Urothelium cell line (cell line): ENCODE measurements at regions not wholly inside any gene's neighbourhood (a gene's known extent, or its start where the extent isn't known, plus 50 kb on each side); places are given as distances from the start of the nearest gene placed in this dataset.
A peak's percentile ranks its signal among the peaks of the same experiment; 100 is the strongest.
"Not testable (repeated sequence)": the region's sequence is repeated elsewhere in the genome, so short reads cannot be mapped to it uniquely, and the experiment has no call there.

Experiments used
- DNase-seq: peaks from one replicate; pipeline ENCODE4 v3.0.0; 2011; ENCODE audit warnings: low spot score, mixed read lengths
- FAIRE-seq: peaks from 2 replicates; lab custom pipeline; 2011; peaks lifted over from hg19 to GRCh38; lab: Jason Lieb, UNC

DNA sequence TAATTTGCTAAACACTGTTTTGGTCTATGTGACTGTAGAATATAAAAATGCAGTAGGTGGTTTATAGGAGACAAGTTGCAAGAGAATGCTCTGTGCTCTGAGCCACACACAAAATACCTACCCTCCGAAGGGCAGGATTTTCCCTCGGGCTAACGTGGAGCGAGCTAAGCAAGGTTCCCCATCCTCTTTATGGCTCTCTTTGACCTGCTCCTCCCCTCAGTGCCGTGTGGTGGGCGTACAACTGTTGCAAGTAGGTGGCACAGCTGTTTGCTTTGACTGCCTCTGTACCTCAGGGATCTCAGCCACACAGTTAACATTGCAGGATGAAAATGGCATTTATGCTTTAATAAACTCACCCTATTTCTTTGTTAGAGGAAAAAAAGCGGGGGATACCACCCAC is 339.1 kb downstream of the SATB1 start:
- DNase-seq (no peak), FAIRE-seq (no peak)

DNA sequence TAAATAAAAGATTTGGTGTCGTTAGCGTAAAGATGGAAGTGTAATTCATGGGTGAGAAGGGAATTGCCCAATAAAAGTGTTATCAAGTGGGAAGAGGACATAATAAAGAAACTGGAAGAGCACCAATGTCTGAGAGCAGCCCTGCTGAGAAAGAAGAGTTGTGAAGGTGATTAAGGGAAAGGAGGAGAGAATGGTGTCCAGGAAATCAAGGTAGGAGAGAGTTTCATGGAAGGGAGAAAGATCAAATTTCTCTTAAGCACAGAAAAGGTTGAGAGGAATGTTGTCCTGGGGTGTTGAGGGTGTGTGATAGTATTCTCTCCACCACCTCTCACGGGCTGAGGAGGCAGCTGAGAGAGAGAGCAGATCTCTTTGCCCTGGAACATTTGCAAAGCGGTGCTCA is 339.7 kb downstream of the SATB1 start:
- DNase-seq (no peak), FAIRE-seq (no peak)

DNA sequence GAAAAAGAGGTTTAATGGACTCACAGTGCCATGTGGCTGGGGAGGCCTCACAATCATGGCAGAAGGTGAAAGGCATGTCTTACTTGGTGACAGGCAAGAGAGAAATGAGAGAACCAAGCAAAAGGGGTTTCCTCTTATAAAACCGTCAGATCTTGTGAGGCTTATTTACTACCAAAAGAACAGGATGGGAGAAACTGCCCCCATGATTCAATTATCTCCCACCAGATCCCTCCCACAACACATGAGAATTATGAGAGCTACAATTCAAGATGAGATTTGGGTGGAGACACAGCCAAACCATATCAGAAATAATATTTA is 340.8 kb upstream of the TBC1D5 start:
- FAIRE-seq, DNase-seq: not testable (repeated sequence)

DNA sequence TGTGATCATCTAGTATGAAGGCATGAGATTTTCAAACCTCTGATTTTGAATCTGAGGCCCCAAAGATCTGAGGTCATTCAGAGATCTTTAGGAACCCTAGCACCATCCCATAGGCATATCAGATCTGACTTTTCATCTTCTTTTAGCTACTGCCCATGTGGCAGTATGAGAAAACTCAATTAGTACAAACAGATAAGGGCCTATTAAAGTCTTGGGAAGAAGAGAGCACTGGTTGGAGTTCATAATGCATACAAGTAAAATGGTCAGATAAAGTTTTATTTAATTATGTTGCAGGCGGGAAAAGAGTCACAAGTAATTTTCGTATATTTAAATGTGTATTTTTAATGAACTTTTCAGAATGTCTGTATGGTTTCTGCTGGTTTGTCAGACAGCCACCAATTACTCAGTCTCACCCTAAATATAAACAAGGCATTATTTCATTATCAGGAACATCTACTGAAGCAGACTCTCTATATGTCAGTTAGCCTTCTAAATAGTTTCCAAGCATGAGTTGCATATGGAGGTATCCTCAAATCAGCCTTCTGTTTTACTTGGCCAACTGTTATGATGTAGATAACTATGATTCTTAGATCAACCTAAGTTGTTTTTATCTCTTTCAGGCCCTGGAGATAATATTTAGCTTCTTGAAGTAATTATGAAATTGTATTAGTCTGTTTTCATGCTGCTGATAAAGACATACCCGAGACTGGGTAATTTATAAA is 340.3 kb upstream of the TBC1D5 start:
- no peak for DNase-seq
- FAIRE-seq, result no peak

DNA sequence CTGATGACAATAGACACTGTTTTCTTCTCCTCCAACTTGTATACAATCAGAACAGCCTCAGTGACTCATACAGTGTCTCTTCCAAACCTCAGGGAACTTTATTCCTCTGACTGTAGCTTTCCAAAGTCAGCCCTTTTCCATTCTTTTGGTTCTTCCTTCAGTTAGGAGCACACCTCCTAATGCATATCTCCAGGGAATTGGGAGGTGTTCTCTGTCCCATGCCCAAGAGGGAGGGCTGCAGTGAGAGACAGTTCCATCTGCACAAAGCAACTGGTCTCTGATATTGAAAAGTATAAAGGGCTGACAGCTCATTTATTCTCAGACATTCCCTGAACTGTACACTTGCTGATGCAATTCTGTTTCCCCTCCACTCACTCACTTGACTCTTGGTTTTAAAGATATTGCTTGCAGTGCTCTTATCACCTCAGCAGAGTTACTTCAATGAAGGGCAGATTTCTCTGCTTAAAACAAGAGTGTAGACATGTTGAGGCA is 337.8 kb upstream of the TBC1D5 start:
- DNase-seq, result peak; percentile 24
- no peak for FAIRE-seq

DNA sequence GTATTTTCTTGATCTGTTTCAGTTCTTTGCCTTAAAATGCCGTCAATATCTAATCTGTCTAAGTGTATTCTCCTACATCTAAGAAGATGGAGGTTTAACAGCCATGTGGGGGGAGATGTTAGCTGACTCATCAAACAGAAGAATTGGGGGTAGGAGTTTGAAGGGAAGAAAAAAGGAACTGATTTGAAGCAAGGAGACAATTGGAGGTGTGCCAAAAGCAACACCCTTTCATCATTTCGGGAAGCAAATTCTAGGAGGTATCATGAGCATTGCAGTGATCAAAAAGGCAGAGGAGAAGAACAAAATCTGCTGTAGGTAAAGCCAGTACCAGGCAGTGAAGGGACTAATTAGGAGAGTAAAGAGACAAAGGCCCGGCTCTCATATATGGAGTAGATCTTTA is 337.3 kb upstream of the TBC1D5 start:
- DNase-seq, result peak; percentile 14

DNA sequence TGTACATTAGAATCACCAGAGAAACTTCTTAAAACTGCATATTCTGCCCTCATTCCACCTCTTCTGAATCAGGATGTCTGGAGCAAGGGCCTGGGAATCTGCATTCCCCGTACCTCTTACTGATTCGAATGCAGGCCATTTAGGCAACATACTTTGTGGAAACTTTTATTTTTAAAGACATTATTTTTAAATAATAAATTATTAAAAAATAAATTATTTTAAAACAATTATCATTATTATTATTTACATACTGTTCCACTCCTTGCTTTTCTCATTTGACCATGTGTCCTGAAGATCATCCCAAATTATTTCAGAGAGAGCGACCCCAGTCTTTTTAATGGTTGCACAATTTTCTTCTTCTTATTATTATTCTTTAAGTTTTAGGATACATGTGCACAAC is 336.6 kb upstream of the TBC1D5 start:
- FAIRE-seq (no peak), DNase-seq (no peak)

More for the DNA sequence above, 337.3 kb upstream of the TBC1D5 start:
- FAIRE-seq, result no peak

DNA sequence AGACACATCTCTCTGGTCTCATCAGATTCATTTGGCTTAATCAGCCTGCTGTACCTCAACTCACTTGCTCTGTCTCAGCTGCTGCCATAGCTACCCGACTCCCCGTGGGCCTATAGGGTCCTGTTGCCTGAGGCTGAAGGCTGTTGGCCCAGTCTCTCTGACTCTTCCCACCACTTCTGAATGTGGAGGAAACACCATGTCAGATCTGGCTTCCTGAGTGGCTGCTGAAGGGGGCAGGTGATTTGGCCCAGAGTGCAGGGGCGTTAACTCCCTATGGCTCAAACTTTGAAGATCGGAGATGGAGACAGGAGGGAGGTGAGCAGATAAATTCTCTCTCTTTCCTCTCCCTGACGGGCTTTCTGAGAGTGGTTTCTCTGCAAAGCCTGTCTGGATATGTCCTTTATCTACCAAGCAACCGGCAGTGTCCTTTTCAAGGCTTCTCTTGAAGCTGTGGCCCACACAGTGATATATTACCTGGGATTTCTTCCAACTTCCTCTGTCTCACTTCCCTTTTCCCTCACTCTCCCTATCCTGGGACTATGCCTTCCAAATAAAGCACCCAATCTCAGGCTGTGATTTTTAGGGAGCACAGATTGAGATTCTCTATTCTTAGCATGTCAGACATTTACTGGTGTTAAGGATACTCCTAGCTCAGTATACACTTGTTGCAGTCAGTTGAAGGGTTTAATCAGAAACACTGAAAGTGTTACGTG is 334.9 kb upstream of the TBC1D5 start:
- FAIRE-seq (no peak), DNase-seq (no peak)

DNA sequence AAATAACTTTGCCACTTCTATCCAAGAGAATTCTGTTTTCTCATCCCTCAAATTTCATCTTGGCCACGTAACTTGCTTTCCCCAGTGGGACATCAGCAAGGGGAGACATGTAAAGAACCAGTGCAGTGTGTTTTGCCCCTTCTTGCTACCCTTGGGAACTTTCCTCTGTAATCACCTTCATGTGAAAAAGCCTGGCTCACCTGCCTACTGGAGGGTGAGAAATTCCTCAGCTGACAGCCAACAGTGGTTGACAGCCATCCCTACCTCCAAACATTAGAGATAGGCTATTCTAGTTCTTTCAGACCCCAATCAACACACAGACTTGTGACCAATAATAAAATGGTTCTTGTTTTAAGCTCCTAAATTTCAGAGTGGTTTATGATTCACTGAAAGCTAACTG is 333.9 kb upstream of the TBC1D5 start:
- DNase-seq (no peak), FAIRE-seq (no peak)

DNA sequence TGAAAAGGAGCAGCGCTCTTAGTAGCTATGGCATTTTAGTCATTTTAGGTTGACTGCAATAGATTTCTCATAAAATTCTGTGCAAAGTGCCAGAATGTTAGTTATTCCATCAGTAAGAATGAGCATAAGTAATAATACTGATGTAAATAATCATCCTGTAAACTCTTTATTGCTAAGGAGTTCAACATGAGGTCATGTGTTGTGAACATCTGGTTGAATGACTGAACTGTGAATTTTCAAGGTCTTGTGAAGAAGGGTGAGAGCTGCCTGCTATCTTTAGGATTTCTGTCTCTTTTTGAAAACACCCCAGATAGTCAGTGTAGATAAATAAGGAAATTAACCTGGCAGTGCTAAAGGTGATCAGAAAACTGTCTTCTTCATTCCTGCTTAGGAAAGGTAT is 333.4 kb upstream of the TBC1D5 start:
- no peak for DNase-seq
- no peak for FAIRE-seq

DNA sequence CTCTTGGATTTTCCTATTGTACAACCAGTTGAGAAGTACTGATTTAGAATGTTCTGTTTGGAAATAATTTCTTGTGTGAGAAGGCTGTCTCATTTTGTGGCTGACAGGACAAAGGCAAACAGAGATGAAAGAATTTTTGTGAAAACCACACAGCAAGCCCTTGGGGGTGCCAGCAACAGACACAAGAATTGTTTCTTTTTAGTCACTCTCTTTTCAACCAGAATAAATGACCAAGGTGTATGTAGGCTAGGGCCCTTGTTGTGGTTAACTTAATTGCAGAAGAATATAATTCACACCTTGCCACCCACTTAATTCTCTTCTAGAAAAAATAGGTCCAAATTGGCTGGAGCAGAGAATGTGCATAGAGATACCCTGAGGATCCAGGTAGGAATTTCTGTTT is 329.4 kb upstream of the TBC1D5 start:
- DNase-seq, result no peak
- FAIRE-seq, result no peak

DNA sequence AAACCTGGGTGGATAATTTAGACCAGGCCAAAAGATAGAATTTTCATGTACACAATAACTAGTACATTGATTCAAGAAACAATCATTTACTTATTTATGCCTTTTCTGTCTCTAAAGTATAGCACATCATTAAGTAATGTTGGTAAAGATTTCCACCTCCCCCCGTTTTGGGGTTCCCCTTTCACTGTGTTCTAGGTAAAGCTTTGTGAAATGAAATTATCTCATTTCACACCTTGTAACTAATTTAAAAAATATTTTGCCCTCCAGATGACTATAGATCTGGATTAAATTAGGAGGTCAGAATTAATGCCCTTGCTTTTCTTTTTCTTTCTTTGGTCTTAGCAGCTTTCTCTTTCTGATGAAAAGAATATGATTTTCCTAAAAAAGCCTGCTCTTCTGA is 328.5 kb upstream of the TBC1D5 start:
- FAIRE-seq (no peak), DNase-seq (no peak)

DNA sequence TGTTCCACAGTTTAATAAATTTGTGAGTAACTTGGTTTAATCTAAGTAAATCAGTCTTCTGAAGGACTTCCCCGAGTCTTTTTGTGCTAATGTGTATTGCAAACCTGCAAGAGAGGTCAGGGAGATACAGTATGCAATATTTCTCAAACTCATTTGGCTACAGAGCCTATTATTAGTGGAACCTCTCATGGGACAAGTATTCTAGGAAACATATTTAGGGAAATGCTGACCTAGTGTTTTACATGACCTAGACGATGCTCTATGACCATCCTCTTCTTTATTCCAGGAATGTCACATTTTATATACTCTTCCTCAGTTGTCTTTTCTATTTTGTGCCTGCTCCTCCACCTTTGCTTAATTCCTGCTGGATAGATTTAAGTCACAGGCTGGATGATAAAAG is 327.8 kb upstream of the TBC1D5 start:
- FAIRE-seq, result no peak
- no peak for DNase-seq

DNA sequence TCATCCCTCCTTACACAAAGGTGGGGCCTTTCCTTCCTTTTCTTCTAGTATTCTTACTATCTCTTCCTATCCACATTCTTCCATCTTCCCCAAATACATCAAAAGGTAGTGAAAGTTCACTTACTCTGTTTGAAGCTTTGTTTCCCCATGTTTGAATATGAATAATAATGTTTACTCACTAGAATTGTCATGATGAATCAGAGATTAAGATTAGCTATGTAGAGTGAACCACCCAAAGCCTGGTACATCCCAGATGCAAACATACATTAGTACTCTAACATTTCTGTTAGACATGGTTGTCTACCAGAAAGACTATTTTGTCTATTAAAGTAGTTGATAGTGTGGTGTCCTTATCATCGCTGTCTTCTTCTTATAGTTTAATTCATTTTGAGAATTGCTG is 327.1 kb upstream of the TBC1D5 start:
- DNase-seq (no peak), FAIRE-seq (no peak)

DNA sequence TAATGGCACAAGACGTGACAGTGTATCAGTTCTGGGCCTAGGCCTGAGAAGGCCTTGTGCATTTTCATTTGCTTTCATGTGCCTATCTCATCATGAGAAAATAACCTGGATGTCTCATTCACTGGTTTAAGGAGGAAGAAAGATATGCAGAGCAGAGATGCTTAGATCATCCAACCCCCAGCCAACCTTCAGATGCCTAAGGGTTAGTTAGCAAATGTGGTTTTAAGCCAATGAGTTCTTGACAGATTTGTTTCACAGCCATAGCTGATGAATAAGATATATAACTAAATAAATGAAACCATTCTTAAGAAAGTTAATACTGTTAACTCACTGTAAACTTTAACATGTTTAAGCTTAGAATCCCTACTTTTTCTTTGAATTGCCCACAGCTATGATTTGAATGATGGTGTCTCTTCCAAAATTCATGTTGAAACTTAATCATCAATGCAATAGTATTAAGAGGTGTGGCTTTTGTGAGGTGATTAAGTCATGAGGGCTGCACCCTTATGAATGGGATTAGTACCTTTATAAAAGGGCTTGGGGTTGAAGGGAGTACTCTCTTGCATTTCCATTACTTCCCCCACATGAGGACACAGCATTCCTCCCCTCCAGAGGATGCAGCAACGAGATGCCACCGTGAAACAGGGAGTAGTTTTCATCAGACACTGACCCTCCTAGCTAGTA is 324.6 kb upstream of the TBC1D5 start:
- FAIRE-seq (no peak), DNase-seq (no peak)

DNA sequence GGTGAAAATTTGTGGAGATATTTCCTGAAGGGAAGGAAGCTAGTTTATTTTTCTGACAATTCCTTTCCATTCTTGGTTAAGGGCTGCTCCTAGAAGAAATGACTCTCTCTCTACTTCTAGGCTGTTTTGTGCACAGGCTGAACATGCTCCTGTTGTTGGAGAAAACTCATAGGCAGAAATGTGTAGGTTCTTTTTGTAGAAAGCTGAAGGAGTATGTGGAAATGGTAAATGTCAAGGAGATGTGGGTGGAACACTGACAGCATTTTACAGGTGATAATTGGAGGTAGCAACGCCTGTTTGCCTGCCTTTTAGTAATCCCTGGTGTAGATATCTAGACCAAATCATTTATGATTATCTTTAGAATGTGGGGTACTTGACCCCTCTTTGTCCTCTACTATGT is 322.2 kb upstream of the TBC1D5 start:
- no peak for DNase-seq

DNA sequence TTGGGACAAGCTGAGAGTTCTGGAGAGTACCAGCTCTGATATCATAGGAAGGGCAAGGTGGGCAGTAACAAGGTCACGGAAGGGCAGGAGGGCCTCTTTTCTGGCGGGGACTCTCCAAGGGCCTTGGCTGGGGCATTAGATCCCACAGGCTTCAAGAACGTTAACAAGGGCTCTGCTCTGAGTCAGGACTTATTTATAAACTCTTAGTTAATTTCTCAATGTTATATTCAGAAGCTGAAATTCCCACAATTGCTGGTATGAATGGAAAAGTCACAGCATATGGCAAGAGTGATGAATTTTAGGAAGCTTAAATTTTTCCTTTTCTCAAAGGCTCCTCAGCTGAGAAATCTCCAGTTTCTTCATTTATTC is 320.2 kb upstream of the TBC1D5 start:
- FAIRE-seq (no peak), DNase-seq (no peak)

More for the DNA sequence above, 322.2 kb upstream of the TBC1D5 start:
- FAIRE-seq, result no peak

DNA sequence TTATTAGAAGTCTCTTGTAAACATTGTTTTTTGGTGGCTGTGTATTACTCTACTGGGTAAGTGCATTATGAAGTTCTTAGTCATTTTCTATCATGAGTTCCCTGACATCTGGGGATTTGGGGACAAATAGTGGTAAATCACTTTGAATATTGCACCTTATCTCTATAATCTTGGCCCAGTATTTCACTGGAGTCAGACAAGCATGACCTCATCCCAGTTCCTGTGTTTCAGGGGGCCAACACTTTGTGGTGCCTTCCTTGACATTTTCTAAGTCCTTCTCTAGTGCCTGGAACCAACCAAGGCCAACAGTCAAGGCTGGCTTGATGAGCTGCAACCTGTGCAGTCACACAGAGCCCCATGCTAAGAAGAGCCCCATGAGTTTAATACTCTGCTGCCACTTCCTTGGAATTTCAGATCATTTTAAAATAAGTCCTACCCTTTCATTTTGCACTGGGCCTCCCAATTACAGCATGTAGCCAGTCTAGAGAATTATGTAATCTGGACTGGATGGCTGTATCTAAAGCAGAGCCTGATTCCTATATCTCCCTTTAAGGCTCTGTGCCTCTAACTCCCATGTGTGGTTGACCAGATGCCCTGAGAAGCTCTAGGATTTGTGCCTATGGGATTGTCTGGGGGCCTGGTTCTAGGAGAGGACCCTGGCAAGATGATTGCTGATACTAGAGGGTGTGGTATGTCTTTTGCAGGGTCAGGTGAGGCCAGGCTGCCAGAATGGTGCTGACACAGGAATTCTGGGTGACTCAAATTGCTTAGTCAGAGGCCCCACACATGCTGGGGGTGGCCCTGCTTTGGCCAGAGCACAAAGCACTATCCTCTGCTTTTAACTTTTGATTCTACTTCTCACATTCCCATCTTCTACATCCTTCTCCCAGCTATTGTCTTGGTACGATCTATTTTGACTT is 319.6 kb upstream of the TBC1D5 start:
- no peak for FAIRE-seq
- DNase-seq, result peak; percentile 11

DNA sequence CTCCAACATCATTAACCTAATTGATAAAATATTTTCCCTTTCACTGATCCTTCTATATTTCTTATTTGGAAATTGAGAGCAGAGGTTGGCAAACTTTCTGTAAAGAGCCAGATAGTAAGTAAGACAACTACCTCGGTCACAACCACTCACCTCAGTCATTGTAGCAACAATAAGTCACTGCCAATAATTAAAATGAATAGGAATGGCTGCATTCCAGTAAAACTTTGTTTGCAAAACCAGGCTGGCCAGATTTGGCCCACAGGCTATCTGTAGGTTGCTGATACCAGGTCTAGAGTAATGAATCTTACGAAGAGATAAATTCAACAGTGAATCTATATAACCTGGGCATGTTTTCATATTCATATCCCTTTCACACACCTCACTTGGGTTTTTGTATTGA is 316.2 kb upstream of the TBC1D5 start:
- DNase-seq (no peak), FAIRE-seq (no peak)

DNA sequence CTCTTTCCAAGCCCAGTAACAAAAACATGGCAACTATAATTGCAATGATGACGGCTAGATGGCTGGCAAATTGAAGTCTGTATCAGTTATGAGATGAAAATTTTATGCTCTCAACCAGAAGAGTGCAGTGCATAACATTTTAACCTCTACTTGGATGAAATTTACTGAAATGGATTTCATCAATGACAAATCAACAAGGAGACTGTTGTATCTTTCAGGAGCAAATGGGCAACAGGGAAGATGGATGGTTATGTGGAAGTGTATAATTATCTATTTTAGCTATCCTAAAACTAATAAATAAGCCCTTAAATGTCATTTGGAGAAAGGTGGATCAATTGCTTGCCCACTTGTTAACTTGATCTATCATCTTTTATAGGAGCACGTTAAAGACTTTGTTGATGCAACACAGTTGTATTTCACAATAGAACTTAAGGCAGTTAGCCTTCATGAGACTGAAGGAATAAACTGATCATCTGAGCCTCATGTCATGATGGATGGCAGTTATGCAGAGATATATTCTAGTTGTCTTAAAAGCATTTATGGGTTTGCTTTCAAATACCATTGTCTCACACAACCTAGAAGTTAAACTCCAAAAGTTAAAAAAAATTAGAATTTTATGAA is 315.1 kb upstream of the TBC1D5 start:
- no peak for FAIRE-seq

DNA sequence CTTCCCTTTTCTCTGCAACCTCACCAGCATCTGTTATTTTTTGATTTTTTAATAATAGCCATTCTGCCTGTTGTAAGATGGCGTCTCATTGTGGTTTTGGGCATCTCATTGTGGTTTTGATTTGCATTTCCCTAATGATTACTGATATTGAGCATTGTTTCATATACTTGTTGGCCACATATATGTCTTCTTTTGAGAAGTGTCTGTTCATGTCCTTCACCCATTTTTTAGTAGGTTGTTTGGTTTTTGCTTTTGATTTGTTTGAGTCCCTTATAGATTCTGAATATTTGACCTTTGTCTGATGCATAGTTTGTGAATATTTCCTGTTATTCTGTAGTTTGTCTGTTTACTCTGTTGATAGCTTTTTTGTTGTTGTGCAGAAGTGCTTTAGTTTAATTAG is 312.2 kb upstream of the TBC1D5 start:
- DNase-seq (no peak), FAIRE-seq (no peak)

More for the DNA sequence above, 315.1 kb upstream of the TBC1D5 start:
- no peak for DNase-seq
